Left ventricle myocardium inferior (tissue), 1 donor: ENCODE measurements at regions not wholly inside any gene's neighbourhood (a gene's known extent, or its start where the extent isn't known, plus 50 kb on each side); places are given as distances from the start of the nearest gene placed in this dataset.

ENCODE experiments used
- DNase-seq: peaks from one replicate; pipeline ENCODE4 v3.0.0-alpha.2; 2020
- H3K27ac ChIP-seq: fragments of 200-600 bp; replicated peaks from 2 replicates; pipeline ENCODE4 v1.8.0; 2021
- H3K27me3 ChIP-seq: fragments of 200-600 bp; 2 replicates; pipeline ENCODE4 v1.8.0; 2021; ENCODE audit warnings: low read depth
- H3K36me3 ChIP-seq: fragments of 200-600 bp; 2 replicates; pipeline ENCODE4 v1.8.0; 2021
- H3K4me1 ChIP-seq: fragments of 200-600 bp; 2 replicates; pipeline ENCODE4 v1.8.0; 2021
- H3K4me3 ChIP-seq: fragments of 200-600 bp; 2 replicates; pipeline ENCODE4 v1.8.0; 2021; ENCODE audit warnings: mild to moderate bottlenecking, moderate library complexity
- H3K9me3 ChIP-seq: fragments of 200-600 bp; replicated peaks from 2 replicates; pipeline ENCODE4 v1.8.0; 2021
- CTCF ChIP-seq: fragments of 200-600 bp; IDR thresholded peaks from 2 replicates; pipeline ENCODE4 v1.8.0; 2021; ENCODE audit warnings: antibody characterized with exemption, mild to moderate bottlenecking, borderline replicate concordance
- intact Hi-C: fragments of 100-400 bp; cut with micrococcal nuclease; formaldehyde crosslinking; loops from one replicate; pipeline ENCODE4 v1.11.0; 2022
- donor health status: DM: no; HTN: yes; CAD: no; lungs with severe emphysema.

- H3K4me3 ChIP-seq = no peak overlapping the region
- peaks cover 53% of the 10 kb centered on the region for H3K27me3 ChIP-seq
- H3K9me3 ChIP-seq = no peaks in the 10 kb centered on the region
- no peak for DNase-seq
- H3K36me3 ChIP-seq = no peaks in the 10 kb centered on the region
- no peaks in the 10 kb centered on the region for H3K4me1 ChIP-seq
- intact Hi-C loops = no loop called here
- no peak for TF ChIP-seq CTCF
- no peak overlapping the region for H3K27ac ChIP-seq
These were observed 130.0 kb downstream of the NDUFA10 start for GRCh38 chr2:239895116-239895515.

- no peak overlapping the region for H3K4me3 ChIP-seq
- H3K27ac ChIP-seq = no peak overlapping the region
- no peaks in the 10 kb centered on the region for H3K4me1 ChIP-seq
- no peaks in the 10 kb centered on the region for H3K9me3 ChIP-seq
- no peaks in the 10 kb centered on the region for H3K36me3 ChIP-seq
- intact Hi-C loops = no loop called here
- peaks cover 53% of the 10 kb centered on the region for H3K27me3 ChIP-seq
- no peak for DNase-seq
- TF ChIP-seq CTCF = no peak
These were observed 130.9 kb downstream of the NDUFA10 start for GRCh38 chr2:239894276-239894675.

- Histone ChIP-seq H3K27ac (no peak overlapping the region), H3K9me3 (no peaks in the 10 kb centered on the region), H3K4me1 (no peaks in the 10 kb centered on the region), H3K4me3 (no peak overlapping the region), H3K27me3 (peaks cover 48% of the 10 kb centered on the region), H3K36me3 (no peaks in the 10 kb centered on the region)
- TF ChIP-seq CTCF = no peak
- intact Hi-C loops = no loop called here
- DNase-seq = no peak
These were observed 132.0 kb downstream of the NDUFA10 start for GRCh38 chr2:239893236-239893515.

GRCh38 chr2:239892441-239893235, 132.5 kb downstream of the NDUFA10 start:
- H3K4me3 ChIP-seq = no peak overlapping the region
- no peak overlapping the region for H3K27ac ChIP-seq
- no peak for DNase-seq
- peaks cover 47% of the 10 kb centered on the region for H3K27me3 ChIP-seq
- H3K4me1 ChIP-seq = no peaks in the 10 kb centered on the region
- no peak for TF ChIP-seq CTCF
- peaks cover under 1% of the 10 kb centered on the region for H3K9me3 ChIP-seq
- intact Hi-C loops = no loop called here
- no peaks in the 10 kb centered on the region for H3K36me3 ChIP-seq

GRCh38 chr2:239891698-239892097, 133.4 kb downstream of the NDUFA10 start:
- Histone ChIP-seq H3K9me3 (peaks cover 10% of the 10 kb centered on the region), H3K27ac (no peak overlapping the region), H3K36me3 (no peaks in the 10 kb centered on the region), H3K4me3 (no peak overlapping the region), H3K27me3 (peaks cover 41% of the 10 kb centered on the region), H3K4me1 (no peaks in the 10 kb centered on the region)
- no peak for DNase-seq
- intact Hi-C loops = no loop called here
- TF ChIP-seq CTCF = no peak
